GM18502 (cell line): ENCODE measurements at regions not wholly inside any gene's neighbourhood (a gene's known extent, or its start where the extent isn't known, plus 50 kb on each side); places are given as distances from the start of the nearest gene placed in this dataset.

Experiments used
- ATAC-seq: cut with Tn5 transposase; IDR thresholded peaks from one replicate; pipeline ENCODE4 v1.9.1; 2021; ENCODE audit warnings: mild to moderate bottlenecking; ENCODE audit not compliant: unreplicated experiment, poor library complexity

DNA sequence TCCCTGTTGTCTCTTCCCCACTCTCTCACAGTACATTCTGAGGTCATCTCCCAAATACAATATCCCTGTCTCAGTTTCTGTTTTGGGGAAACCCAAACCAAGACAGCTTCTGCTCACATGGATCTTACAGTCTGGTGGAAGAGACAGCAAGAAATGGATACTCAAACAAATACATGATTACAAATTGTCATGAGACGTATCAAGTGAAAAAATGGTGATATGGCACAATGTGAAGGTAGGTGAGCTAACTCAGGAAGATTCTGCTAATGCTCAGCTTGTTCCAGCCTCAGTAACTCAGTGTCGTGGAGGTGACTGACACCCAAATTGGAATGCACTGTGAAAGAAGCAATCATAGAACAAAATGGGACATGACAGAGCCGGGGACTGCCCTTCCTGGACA lies 68.3 kb downstream of the CHST1 start:
- no peak for ATAC-seq

DNA sequence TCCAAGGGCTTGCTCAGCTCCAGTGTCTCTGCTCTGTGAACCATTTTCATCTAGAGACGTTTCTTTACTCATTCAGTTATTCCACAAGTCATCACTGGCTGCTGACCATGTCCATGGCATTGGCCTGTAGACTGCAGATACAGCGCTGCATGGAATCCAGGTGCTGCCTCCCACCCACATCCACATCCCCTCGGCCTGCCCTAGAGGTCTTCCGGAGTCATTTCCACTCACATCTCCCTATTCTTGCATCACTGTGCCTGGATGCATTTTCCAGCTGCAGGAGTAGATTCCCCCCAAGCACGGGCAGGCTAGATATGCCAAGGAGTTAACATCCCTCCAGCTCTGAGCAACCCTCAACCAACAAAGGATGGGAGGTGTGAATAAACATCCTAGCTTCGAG lies 68.9 kb downstream of the CHST1 start:
- no peak for ATAC-seq

DNA sequence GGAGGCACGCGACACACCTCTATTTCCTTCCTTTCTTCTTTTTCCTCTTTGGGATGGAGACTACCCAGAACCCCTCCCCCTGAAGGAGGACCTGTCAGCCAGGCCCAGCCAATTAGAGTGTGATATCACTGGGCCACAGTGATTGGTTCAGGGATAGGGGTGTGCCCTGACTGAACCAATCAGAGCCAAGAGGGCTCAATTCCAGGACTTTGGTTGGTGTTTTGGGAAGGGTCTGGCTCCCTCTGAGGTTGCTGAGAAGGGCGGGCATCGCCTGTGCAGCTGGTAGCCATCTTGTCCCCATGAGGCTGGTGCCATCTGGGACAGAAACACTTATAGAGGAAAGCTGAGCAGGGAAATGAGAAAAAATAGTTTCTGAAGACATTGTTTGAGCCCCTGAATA lies 71.4 kb downstream of the CHST1 start:
- ATAC-seq = no peak

DNA sequence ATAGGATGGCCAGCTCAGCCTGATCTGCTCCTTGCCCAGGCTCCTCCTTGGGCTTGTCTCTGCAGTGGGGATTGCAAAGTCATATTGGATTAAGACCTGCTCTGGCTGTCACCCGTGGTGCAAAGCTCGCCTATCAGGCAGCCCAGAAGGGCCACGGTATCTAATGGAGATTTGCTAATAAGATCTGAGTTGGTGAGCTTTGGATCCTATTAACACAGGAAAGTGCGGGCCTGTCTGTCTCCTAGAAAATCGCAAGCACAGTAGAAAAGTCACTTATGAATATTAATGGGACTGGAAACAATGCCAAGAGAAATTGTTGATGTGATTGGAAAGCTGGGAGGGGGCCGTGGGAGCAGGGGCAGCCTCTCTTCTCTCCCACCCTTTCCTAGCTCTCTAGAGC lies 72.8 kb downstream of the CHST1 start:
- no peak for ATAC-seq

DNA sequence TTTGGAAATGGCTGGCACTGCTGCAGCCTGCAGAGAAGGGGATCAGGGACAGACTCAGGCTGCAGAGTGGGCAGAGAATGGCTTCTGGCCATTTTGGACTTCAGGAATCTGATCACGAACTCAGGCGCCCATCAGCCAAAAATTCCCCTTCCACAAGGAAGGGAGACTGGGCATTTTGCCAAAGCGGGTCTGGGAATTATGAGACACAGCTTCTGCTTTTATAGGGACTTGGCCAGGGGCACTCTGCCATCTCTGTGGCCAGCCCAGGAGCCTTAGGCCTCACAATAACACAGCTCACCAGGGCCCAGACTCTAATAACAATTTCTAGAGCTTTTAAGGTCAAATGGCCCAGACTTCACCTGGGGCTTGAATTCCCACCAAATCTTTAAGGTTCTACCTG lies 74.7 kb downstream of the CHST1 start:
- no peak for ATAC-seq

DNA sequence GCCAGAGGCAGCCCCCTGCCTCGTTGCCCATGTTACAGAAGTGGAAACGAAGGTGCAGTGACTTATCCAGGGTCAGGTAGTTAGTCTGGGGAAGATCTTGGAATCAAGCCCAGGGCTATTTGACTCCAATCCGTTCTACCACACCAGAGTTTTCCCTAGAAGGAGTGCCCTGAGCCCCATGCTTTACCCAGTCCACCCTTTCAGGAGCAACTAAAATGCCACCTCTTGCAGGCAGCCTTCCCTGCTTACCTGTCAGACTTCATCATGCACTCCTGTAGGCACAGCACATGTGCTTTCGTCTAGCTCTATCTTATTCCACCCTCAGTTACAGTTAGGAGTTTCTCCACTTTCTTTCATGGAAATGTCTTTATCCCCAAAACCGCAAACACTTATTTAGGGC lies 80.2 kb downstream of the CHST1 start:
- no peak for ATAC-seq

DNA sequence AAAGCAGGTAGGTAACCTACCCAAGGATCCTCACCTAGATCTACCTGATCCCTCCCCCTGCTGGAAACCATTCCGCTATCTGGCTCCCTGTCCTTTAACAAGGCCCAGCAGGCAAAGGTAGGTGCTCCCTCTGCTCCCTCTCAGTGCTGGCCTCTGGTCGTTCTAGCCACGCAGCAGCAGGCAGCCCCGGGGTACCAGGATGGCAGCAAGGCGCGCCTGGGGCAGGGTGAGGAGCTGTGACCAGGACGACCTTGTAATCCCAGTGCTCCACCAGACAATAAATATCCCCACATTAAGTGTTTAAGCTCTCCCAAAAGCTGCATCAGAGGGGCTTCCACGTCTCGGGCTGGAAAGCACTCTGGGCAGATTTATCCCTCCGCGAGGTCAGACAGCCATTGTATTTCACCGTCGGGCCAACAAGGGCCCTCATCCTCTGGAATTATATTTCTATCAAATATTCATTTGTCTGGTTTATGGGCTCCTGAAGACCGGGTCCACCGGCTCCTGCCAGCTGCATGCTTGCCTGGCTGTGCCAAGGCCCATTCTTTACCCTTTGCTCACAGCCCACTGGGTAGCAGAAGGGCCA lies 81.3 kb downstream of the CHST1 start:
- no peak for ATAC-seq

DNA sequence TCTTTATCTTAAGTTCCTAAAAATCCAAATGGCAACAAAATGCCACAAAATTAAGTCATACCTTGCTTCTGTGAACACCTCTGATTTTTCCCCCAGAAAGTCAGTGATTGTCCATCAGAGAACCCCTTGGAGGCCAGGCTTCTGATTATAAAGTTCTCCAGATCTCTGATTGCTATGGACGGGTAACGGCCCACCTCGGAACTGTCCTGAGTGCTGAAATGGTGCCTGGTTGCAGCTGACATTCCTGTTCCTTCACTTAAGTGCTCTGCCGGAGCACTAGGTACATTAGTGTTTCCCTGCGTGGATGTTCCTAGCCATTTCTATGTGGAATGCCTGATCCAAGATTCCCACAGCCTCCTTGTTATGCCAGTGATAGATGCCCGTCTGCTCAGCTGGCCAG lies 85.0 kb downstream of the CHST1 start:
- no peak for ATAC-seq

DNA sequence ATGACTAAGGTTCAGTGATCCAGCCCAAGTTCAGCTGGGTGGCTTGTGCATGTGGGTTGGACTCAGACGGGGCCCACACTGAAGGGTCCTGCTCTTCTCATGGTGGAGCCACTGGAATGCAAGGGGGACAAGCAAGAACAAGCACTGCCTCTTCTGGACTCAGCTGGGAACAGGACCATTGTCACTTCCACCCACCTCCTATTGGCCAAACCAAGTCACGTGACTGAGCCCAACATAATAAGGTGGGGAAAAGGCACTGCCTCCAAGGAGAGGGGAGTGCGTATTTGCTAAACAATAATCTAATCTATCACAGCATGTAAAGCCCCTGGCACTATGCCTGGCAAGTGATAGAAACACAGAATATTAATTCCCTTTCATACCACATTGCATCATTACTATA lies 87.1 kb downstream of the CHST1 start:
- no peak for ATAC-seq

DNA sequence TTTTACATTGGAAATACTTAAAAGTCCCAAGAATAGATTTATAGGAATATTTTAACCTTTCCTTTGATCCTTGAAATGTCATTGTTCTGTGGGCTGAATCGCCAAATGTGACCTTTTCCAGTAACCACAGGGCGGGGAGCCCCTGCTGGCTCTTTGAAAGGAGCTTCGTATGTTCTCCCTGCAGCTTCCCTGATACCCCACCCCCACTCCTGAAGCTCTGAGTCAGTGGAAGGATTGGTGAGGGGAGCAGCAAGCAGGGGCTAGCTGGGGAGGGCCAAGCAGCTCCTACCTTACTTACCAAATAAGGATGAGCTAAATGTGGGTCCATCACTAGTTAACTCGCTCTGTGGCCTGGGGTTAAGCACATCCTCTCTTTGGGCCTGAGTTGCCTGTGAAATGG lies 87.7 kb downstream of the CHST1 start:
- no peak for ATAC-seq

DNA sequence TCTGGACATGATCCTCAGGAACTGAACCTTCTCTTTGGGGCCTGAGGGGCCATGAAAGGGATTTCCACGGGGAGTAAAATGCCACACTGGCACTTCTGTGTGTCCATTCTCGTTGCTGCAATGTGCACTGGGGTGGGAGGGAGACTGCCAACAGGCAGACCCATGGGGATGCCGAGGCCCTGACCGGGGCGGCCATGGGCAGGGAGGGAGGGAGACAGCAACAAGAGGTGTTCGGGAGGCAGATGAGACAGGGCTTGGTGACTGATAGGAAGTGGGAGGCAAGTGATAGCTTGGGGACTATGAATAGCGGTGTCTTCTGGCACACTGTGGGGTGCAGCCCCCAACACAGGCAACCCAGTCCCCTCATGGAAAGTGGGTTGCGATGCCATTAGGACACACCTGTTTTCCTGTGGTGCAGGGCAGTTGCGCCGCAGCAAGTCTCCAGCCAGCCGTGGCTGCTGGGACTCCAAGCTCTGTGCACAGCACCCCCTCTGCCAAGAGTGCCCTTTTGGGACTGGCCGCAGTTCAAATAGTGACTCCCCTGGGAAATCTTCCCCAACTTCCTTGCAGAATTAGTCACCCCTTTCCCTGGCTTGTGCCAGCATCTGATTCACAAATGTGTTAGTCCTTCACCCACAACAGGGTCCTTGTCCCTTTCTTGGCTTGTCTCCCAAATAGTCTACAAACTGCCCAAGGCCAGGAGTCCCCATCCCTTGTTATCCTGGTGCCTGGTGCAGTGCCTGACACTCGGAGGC lies 88.8 kb downstream of the CHST1 start:
- ATAC-seq = no peak

DNA sequence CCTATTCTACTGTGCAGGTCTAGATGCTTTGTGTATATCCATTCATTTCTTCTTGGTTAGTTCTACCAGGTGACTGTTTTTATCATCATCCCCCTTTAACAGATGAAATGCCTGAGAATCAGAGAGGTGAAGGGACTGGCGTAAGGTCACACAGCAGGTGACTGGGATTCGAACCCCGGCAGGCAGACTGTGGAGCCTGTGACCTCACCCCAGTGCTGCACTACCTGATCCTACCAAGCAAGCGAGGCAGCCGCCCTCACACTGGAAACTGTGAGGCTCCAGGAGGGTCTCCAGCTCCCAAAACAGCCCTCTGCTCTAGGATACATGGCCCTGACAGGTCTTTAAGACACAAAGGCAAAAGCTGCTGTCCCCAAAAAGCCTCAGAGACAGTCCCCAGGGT lies 91.7 kb downstream of the CHST1 start:
- no peak for ATAC-seq

DNA sequence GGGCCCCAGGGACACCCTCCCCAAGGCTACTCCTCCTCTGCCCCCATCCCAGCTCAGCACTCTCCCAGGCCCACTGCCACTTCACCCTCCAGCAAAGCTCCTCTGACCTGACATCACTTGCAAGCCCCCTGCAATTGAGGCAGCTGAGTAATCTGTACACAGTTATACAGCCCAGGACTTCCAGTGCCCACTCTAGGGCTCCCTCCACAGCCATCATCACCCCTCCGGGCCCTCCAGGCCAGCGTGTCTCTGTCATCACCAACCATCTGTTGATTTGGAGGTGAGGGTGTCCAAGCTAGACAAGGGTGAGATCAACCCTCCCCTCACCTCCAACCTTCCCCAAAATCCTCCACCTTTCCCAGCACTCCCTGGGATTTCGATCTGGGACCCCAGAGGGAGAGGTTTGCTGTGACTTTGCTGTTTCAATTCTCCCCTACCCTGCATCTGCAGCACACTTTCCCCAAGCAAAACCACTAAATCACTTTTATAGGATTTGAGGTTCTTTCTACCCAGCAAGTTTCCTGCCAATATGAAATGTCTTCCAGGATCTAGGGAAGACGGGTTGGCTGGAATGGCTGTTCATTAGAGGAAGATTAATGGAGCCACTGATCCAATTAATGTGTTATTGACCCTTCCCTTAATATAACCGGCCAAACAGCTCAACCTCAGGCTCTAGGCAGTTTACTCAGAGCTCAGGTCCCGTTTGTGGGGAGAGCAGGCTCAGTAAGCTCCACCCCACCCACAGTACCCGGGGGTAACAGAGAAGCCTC lies 92.9 kb downstream of the CHST1 start:
- no peak for ATAC-seq

DNA sequence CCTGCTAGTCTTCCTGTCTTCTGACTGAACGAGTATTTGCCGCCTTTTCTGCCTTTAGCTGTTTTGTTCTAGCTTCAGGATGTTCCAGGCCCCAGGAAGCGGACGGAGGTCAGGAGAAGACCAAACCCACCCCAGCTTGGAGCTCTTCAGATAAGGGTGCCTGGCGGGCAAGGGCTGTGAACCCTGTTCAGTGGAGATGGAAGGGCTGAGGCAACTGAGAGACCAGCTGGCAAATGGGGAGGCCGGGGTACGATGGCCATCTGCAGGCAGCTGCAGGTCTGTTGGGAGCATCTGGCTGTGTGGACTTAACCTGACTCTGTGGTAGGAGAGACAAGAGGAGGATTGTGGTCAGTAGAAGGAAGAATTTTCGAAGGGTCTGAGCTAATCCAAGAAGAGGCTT lies 95.6 kb downstream of the CHST1 start:
- no peak for ATAC-seq

DNA sequence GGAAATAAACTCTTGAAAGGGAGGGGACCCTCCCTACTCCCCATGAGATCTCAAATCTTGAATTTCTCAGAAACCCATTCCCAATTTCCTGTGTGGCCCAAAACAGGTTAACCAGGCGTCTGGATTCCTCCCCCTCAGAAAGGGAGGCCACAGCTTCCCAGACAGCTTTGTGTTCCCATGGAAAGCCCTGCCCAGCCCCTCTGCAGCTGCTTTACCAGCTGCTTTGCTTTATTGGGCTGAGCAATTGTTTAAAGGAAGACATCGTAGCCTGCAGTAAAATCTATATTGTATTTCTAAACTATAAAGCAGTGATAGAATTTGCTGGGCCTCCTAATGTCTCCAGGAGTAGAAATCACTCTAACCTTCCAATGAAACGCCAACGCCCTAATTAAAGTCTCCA lies 97.4 kb downstream of the CHST1 start:
- ATAC-seq = no peak

DNA sequence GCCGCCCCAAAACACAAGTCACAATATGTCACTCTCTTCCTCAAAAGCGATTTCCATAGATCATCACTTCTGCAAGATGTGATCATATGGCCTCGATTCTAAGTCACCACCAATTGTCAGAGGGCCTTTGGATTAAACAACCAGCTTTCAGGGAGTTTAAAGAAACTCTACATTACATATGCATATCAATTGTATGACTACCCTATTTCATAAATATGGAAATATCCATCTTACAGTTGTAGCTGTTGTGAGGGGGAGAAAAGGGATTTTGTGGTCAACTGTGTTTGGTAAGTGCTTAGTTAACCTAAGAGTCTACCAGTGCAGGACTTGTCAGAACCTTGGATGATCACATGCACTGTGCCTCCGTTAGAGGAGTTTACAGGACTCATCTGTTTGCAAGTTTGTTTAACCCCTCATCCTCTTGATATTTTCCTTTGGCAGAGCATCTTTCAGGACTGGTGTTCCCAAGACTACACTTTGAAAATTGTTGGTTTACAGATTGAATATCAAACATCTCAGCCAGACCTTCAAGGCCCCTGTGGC lies 99.9 kb downstream of the CHST1 start:
- ATAC-seq = no peak

DNA sequence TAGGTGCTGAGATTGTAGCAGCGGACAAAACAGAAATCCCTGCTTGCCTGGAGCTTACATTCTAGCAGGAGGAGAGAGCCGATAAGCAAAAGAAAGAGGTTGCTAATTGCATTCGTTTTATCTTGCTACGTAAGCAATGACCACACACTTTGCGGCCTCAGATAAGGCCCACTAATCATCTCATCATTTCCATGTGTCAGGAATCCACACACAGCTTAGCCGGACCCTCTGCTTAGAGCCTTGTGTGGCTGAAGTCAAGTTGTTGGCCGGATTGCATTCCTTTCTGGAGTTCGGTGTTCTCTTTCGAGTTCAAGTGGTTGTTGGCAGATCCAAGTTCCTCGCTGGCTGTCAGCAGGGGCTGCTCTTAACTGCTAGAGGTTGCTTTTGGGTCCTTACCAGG lies 101.6 kb downstream of the CHST1 start:
- ATAC-seq = no peak

DNA sequence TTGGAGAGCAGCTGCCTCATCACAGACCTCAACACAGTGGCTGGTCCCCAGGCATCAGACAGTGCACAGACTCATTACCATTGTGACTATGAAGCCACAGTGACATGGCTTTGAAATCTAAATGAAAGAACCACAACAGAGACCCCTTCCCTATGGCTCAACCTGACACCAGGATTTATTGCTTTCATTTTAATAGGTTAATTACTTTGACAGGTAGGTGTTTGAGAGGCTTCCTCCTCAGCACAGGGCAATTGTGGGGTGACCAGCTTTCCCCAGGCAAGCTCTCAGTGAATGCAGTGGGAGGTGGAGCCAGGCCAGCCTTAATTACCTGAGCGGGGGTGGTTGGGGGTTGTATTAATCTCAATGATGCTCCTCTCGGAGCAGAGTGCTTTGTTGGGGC lies 102.3 kb downstream of the CHST1 start:
- ATAC-seq = no peak

DNA sequence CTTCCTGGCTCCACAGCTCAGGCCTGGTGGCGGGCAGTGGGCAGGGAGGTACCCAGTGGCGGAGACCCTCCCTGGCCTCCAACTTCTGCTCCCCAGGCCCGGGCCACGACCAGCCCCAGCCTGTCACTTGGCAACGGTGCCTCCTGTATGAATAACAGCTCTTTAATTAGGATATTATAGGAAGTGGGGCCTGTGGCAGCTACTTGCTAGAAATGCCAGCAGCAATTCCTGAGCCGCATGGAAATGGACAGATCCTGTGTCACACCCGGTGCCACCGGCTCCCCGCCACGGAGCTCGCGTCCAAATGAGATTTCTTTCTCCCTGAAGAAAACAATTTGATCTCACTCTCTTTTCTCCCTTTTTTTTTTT lies 104.5 kb downstream of the CHST1 start:
- ATAC-seq = no peak

DNA sequence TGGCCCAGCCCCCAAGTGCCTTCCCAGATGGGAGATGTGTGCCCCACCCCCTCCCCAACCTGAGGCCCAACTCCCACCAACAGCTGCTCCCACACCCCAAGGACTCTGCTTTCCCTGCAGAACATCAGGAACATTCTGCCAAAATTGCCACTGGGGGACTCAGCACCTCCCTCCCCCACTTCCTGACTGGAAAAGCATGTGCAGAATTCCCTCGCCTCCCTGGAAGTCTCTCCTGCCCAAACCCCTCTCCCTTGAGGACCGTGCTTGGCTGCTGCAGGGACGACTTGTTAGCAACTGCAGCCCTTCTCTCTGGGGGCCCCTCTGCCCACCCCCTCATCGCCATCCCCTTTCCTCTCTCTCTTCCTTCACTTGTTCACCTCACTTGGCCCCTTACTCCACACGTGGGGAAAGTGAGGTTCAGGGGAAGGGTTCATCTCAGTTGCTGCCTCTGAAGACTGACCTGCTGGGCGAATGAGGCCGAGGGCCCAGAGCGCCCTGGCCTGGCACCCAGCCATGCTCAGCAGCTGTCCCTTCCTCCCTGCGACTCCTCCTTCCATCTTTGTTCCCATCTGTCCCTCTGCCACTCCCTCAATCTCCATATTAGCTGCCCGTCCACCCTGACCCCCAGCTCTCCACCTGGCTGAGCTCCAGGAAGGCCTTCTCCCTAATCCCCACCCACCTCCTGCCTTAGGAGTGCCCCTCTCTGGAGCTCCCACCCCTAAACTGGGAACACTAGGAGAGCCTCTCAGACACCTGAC lies 105.1 kb downstream of the CHST1 start:
- no peak for ATAC-seq
